ENCODE measurements at regions not wholly inside any gene's neighbourhood (a gene's known extent, or its start where the extent isn't known, plus 50 kb on each side); places are given as distances from the start of the nearest gene placed in this dataset.

DNA sequence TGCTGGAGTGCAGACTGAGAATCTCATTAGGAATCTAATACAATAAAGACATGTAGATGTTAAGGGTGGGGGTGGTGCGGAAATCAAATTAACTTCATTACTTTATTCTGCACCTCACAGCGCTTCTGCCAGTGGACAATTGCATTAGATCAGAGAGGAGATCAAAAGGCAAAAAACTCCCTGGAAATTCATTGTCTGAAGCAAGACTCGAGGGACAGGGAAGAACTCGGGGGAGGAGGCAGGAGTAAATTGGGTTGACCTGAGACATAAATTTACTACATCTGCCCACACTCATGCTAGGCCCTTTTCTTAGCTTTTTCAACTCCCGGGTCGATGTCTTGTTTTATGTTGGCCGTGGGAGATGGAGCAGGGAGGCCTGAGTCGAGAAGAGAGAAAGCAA lies 315.4 kb downstream of the SPATA17 start:
- TF ChIP-seq, protein P1, sequence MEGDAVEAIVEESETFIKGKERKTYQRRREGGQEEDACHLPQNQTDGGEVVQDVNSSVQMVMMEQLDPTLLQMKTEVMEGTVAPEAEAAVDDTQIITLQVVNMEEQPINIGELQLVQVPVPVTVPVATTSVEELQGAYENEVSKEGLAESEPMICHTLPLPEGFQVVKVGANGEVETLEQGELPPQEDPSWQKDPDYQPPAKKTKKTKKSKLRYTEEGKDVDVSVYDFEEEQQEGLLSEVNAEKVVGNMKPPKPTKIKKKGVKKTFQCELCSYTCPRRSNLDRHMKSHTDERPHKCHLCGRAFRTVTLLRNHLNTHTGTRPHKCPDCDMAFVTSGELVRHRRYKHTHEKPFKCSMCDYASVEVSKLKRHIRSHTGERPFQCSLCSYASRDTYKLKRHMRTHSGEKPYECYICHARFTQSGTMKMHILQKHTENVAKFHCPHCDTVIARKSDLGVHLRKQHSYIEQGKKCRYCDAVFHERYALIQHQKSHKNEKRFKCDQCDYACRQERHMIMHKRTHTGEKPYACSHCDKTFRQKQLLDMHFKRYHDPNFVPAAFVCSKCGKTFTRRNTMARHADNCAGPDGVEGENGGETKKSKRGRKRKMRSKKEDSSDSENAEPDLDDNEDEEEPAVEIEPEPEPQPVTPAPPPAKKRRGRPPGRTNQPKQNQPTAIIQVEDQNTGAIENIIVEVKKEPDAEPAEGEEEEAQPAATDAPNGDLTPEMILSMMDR (IDR thresholded peaks at IDR 0.05): no peak
- TF ChIP-seq POLR2A (IDR thresholded peaks at IDR 0.05): no peak
